ENCODE measurements at regions not wholly inside any gene's neighbourhood (a gene's known extent, or its start where the extent isn't known, plus 50 kb on each side); places are given as distances from the start of the nearest gene placed in this dataset.

DNA sequence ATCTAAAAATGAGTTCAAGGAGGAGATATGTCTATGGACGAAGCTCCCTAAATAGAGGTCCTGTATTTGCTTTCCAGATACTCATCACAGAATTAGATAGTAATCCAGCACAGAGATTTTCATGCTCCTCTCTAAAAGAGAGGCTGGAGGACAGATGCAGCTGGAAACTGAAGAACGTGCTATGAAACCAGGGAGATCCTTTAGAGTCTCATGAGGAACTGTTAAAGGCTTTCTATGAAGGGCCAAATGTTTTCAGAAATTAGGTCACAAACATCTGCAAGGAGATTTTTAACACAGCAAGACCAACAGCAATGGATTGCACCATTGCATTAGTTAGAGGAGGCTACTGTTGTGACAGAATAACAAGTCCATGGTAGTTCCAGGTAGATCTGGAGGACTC, 95.6 kb upstream of the ARHGAP20 start (continued):
- TF ChIP-seq ZBTB7A (tag by site-specific recombination; IDR thresholded peaks at IDR 0.05; ENCODE audit: low read depth) (no peak), ZNF529 (tag by site-specific recombination; IDR thresholded peaks at IDR 0.05; ENCODE audit: insufficient replicate concordance) (no peak), ZNF433 (tag by site-specific recombination; IDR thresholded peaks at IDR 0.05; ENCODE audit: low read depth) (no peak)
- TF ChIP-seq, protein P1, sequence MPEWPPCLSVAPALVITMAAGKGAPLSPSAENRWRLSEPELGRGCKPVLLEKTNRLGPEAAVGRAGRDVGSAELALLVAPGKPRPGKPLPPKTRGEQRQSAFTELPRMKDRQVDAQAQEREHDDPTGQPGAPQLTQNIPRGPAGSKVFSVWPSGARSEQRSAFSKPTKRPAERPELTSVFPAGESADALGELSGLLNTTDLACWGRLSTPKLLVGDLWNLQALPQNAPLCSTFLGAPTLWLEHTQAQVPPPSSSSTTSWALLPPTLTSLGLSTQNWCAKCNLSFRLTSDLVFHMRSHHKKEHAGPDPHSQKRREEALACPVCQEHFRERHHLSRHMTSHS (tag by site-specific recombination; IDR thresholded peaks at IDR 0.05), result no peak
- TF ChIP-seq, protein P2, sequence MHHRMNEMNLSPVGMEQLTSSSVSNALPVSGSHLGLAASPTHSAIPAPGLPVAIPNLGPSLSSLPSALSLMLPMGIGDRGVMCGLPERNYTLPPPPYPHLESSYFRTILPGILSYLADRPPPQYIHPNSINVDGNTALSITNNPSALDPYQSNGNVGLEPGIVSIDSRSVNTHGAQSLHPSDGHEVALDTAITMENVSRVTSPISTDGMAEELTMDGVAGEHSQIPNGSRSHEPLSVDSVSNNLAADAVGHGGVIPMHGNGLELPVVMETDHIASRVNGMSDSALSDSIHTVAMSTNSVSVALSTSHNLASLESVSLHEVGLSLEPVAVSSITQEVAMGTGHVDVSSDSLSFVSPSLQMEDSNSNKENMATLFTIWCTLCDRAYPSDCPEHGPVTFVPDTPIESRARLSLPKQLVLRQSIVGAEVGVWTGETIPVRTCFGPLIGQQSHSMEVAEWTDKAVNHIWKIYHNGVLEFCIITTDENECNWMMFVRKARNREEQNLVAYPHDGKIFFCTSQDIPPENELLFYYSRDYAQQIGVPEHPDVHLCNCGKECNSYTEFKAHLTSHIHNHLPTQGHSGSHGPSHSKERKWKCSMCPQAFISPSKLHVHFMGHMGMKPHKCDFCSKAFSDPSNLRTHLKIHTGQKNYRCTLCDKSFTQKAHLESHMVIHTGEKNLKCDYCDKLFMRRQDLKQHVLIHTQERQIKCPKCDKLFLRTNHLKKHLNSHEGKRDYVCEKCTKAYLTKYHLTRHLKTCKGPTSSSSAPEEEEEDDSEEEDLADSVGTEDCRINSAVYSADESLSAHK (tag by site-specific recombination; IDR thresholded peaks at IDR 0.05), result no peak

DNA sequence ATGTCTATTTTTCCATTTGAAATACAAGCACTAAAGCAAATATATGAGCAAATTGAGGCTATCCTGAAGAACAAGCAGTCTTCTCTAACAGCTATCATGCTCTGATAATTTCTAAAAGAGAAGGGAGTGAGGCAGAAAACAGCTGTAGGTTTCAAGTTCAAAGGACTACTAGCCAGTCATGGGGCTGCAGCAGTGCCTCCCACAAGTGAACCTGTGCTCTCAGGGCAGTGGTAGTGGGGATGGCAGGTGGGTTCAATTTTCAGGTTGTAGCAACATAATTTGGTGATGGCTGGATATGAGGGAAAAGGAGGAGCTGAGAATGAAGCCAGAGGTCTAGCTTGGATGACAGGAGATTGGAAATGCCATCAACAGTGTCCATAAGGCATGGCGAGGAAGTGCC, 93.5 kb upstream of the ARHGAP20 start:
- Histone ChIP-seq H3K4me3 (ENCODE audit: low read depth, low read length) (no peak overlapping the region), H3K27ac (ENCODE audit: extremely low read depth, low read depth, low read length) (no peak overlapping the region), H3K4me1 (ENCODE audit: control insufficient read depth, insufficient read depth, low read length) (no peaks in the 10 kb centered on the region), H3K36me3 (ENCODE audit: control insufficient read depth in 2 of 2, insufficient read depth in 1 of 2, low read length in 2 of 2) (no peaks in the 10 kb centered on the region), H3K9me3 (ENCODE audit: control insufficient read depth, insufficient read depth, low read depth, low read length) (no peaks in the 10 kb centered on the region)
- TF ChIP-seq, protein P3, sequence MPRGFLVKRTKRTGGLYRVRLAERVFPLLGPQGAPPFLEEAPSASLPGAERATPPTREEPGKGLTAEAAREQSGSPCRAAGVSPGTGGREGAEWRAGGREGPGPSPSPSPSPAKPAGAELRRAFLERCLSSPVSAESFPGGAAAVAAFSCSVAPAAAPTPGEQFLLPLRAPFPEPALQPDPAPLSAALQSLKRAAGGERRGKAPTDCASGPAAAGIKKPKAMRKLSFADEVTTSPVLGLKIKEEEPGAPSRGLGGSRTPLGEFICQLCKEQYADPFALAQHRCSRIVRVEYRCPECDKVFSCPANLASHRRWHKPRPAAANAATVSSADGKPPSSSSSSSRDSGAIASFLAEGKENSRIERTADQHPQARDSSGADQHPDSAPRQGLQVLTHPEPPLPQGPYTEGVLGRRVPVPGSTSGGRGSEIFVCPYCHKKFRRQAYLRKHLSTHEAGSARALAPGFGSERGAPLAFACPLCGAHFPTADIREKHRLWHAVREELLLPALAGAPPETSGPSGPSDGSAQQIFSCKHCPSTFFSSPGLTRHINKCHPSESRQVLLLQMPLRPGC (tag by site-specific recombination; IDR thresholded peaks at IDR 0.05), result no peak
- no peak for TF ChIP-seq MYNN (tag by site-specific recombination; IDR thresholded peaks at IDR 0.05; ENCODE audit: borderline replicate concordance)
- no peak for TF ChIP-seq ZNF48 (tag by site-specific recombination; IDR thresholded peaks at IDR 0.05)
- POLR2A ChIA-PET, result no interaction called here
- CTCF ChIA-PET, result no interaction called here

DNA sequence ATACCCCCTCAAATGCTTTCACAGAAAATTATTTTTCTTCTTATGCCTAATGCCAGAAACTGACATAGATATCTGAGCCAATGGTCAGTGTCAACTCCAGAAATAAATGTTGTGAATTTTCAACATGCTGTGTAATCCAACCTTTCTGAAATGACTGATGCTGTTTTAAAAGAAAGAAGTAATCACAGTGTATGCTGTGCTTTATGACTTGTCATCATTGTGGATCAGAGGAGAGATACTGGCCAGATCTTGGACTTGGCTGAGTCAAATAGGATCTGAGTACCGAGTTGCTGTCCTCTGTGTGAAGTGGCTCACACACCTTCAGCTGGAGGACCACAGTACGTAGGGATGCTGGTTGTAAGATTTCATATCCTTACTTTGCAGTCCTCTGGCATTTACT, 89.9 kb upstream of the ARHGAP20 start:
- H3K36me3 ChIP-seq (ENCODE audit: control insufficient read depth in 2 of 2, insufficient read depth in 1 of 2, low read length in 2 of 2), result no peaks in the 10 kb centered on the region
- no peak overlapping the region for H3K4me3 ChIP-seq (ENCODE audit: low read depth, low read length)
- CTCF ChIA-PET, result no interaction called here
- H3K4me1 ChIP-seq (ENCODE audit: control insufficient read depth, insufficient read depth, low read length), result no peaks in the 10 kb centered on the region
- POLR2A ChIA-PET, result no interaction called here
- no peak overlapping the region for H3K27ac ChIP-seq (ENCODE audit: extremely low read depth, low read depth, low read length)
- H3K9me3 ChIP-seq (ENCODE audit: control insufficient read depth, insufficient read depth, low read depth, low read length), result no peaks in the 10 kb centered on the region
- TF ChIP-seq ZNF140 (tag by site-specific recombination; IDR thresholded peaks at IDR 0.05) (no peak), ZNF423 (tag by site-specific recombination; IDR thresholded peaks at IDR 0.05) (no peak), ZNF76 (tag by site-specific recombination; IDR thresholded peaks at IDR 0.05; ENCODE audit: borderline replicate concordance, low read depth) (no peak), MYNN (tag by site-specific recombination; IDR thresholded peaks at IDR 0.05; ENCODE audit: borderline replicate concordance) (no peak), ZNF544 (tag by site-specific recombination; IDR thresholded peaks at IDR 0.05) (no peak), ZNF112 (tag by site-specific recombination; IDR thresholded peaks at IDR 0.05) (no peak), ZNF221 (tag by site-specific recombination; IDR thresholded peaks at IDR 0.05; ENCODE audit: borderline replicate concordance) (no peak), ZNF433 (tag by site-specific recombination; IDR thresholded peaks at IDR 0.05; ENCODE audit: low read depth) (no peak)
- TF ChIP-seq, protein P3 (tag by site-specific recombination; IDR thresholded peaks at IDR 0.05), result no peak
- TF ChIP-seq, protein P4, sequence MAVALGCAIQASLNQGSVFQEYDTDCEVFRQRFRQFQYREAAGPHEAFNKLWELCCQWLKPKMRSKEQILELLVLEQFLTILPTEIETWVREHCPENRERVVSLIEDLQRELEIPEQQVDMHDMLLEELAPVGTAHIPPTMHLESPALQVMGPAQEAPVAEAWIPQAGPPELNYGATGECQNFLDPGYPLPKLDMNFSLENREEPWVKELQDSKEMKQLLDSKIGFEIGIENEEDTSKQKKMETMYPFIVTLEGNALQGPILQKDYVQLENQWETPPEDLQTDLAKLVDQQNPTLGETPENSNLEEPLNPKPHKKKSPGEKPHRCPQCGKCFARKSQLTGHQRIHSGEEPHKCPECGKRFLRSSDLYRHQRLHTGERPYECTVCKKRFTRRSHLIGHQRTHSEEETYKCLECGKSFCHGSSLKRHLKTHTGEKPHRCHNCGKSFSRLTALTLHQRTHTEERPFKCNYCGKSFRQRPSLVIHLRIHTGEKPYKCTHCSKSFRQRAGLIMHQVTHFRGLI (tag by site-specific recombination; IDR thresholded peaks at IDR 0.05), result no peak
- TF ChIP-seq, protein P5, sequence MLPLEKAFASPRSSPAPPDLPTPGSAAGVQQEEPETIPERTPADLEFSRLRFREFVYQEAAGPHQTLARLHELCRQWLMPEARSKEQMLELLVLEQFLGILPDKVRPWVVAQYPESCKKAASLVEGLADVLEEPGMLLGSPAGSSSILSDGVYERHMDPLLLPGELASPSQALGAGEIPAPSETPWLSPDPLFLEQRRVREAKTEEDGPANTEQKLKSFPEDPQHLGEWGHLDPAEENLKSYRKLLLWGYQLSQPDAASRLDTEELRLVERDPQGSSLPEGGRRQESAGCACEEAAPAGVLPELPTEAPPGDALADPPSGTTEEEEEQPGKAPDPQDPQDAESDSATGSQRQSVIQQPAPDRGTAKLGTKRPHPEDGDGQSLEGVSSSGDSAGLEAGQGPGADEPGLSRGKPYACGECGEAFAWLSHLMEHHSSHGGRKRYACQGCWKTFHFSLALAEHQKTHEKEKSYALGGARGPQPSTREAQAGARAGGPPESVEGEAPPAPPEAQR (tag by site-specific recombination; IDR thresholded peaks at IDR 0.05), result no peak
- TF ChIP-seq, protein P6, sequence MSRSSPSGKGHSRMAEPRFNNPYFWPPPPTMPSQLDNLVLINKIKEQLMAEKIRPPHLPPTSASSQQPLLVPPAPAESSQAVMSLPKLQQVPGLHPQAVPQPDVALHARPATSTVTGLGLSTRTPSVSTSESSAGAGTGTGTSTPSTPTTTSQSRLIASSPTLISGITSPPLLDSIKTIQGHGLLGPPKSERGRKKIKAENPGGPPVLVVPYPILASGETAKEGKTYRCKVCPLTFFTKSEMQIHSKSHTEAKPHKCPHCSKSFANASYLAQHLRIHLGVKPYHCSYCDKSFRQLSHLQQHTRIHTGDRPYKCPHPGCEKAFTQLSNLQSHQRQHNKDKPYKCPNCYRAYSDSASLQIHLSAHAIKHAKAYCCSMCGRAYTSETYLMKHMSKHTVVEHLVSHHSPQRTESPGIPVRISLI (tag by site-specific recombination; IDR thresholded peaks at IDR 0.05), result no peak
- TF ChIP-seq, protein P7, sequence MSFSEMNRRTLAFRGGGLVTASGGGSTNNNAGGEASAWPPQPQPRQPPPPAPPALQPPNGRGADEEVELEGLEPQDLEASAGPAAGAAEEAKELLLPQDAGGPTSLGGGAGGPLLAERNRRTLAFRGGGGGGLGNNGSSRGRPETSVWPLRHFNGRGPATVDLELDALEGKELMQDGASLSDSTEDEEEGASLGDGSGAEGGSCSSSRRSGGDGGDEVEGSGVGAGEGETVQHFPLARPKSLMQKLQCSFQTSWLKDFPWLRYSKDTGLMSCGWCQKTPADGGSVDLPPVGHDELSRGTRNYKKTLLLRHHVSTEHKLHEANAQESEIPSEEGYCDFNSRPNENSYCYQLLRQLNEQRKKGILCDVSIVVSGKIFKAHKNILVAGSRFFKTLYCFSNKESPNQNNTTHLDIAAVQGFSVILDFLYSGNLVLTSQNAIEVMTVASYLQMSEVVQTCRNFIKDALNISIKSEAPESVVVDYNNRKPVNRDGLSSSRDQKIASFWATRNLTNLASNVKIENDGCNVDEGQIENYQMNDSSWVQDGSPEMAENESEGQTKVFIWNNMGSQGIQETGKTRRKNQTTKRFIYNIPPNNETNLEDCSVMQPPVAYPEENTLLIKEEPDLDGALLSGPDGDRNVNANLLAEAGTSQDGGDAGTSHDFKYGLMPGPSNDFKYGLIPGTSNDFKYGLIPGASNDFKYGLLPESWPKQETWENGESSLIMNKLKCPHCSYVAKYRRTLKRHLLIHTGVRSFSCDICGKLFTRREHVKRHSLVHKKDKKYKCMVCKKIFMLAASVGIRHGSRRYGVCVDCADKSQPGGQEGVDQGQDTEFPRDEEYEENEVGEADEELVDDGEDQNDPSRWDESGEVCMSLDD (tag by site-specific recombination; IDR thresholded peaks at IDR 0.05), result no peak
